ENCODE measurements at regions not wholly inside any gene's neighbourhood (a gene's known extent, or its start where the extent isn't known, plus 50 kb on each side); places are given as distances from the start of the nearest gene placed in this dataset.

- TF ChIP-seq CTCF (IDR thresholded peaks at IDR 0.05 in 8 of 11, conservative IDR thresholded peaks at IDR 0.05 in 3 of 11) (no peak), POLR2A (IDR thresholded peaks at IDR 0.05) (no peak)
Measured at GRCh38 chr2:16006537-16007166, 66.3 kb downstream of the MYCN start.
